ENCODE measurements at regions not wholly inside any gene's neighbourhood (a gene's known extent, or its start where the extent isn't known, plus 50 kb on each side); places are given as distances from the start of the nearest gene placed in this dataset.

DNA sequence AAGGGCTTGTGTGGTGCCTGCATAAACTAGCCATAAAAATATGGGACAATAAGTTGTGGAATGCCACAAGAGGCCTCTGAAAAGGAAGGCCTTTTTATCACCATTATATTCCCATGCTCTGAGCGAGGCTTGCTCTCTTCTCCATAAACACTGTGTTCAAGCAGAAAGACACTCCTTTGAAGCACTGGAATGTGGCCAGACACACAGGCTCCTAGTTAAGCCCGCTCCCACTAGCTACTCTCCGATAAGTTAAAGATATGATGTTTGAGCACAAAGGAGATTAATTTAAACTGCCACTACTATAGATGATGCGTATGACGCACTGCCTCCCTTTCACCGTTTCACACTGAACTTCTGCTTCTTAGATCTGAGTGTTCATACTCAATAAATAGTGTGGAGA, 188.7 kb upstream of the TWIST2 start:
- no peaks in the 10 kb centered on the region; the same call in 1 of the 2 replicates for H3K27me3 ChIP-seq (ENCODE audit: control insufficient read depth, insufficient read depth, low read length)
- H3K36me3 ChIP-seq (replicated peaks; ENCODE audit: control insufficient read depth, insufficient read depth, low read length): no peaks in the 10 kb centered on the region
- no peak for DNase-seq
- H3K4me3 ChIP-seq (ENCODE audit: insufficient read depth, low read depth, low read length): no peak overlapping the region

DNA sequence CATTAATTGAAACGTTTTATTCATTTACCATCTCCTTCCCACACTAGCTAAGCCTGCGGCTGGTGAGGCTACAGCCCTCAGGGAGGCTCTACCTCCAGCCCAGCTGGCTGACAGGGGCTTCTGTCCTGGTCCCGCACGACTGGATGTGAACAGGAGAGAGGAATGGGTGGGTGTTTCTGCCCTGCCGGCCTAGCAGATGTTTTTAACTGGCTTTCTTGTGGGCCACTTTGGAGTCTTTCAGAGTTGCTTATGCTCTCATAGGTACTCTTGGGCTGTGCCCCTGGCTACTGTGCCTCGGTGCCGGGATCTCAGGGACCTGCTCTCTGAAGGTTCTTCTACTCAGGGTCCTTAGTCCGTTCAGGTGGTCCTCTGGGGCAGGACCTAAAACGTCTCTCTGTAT, 184.3 kb upstream of the TWIST2 start:
- no peaks in the 10 kb centered on the region for H3K27me3 ChIP-seq (ENCODE audit: control insufficient read depth, insufficient read depth, low read length)
- DNase-seq: no peak

GRCh38 chr2:238665919-238666318, 182.0 kb upstream of the TWIST2 start:
- no peak overlapping the region for H3K4me3 ChIP-seq (ENCODE audit: insufficient read depth, low read depth, low read length)
- H3K36me3 ChIP-seq (replicated peaks; ENCODE audit: control insufficient read depth, insufficient read depth, low read length): no peaks in the 10 kb centered on the region
- H3K27me3 ChIP-seq (ENCODE audit: control insufficient read depth, insufficient read depth, low read length): no peaks in the 10 kb centered on the region
- DNase-seq: no peak

More for the DNA sequence above, 184.3 kb upstream of the TWIST2 start:
- H3K4me3 ChIP-seq (ENCODE audit: insufficient read depth, low read depth, low read length): no peak overlapping the region
- no peaks in the 10 kb centered on the region for H3K36me3 ChIP-seq (replicated peaks; ENCODE audit: control insufficient read depth, insufficient read depth, low read length)

GRCh38 chr2:238666543-238666942, 181.3 kb upstream of the TWIST2 start:
- Histone ChIP-seq H3K27me3 (ENCODE audit: control insufficient read depth, insufficient read depth, low read length) (no peaks in the 10 kb centered on the region), H3K36me3 (replicated peaks; ENCODE audit: control insufficient read depth, insufficient read depth, low read length) (no peaks in the 10 kb centered on the region), H3K4me3 (ENCODE audit: insufficient read depth, low read depth, low read length) (no peak overlapping the region)
- no peak for DNase-seq

- H3K4me3 ChIP-seq (ENCODE audit: insufficient read depth, low read depth, low read length): no peak overlapping the region
- no peaks in the 10 kb centered on the region for H3K36me3 ChIP-seq (replicated peaks; ENCODE audit: control insufficient read depth, insufficient read depth, low read length)
- DNase-seq: no peak
- no peaks in the 10 kb centered on the region for H3K27me3 ChIP-seq (ENCODE audit: control insufficient read depth, insufficient read depth, low read length)
Measured at GRCh38 chr2:238667008-238667407, 180.9 kb upstream of the TWIST2 start.

DNA sequence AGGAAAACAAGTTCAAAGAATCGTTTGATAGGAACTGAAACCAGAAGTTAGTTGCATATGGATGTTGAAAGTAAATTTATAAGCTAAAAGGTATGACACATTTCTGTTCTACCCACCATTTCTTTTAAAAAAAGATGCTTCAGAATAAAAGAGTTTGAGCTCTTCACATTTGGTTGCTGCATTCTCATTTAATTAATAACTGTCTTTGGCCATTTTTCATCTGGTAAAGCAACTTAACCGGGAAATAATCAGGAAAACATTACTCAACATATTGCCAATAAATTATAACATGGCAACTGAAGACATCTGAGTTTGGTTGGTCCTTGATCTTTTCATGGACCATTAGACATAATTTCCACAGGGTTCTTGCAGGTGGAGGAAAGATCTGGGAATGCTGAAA, 180.2 kb upstream of the TWIST2 start:
- no peak for DNase-seq
- H3K36me3 ChIP-seq (replicated peaks; ENCODE audit: control insufficient read depth, insufficient read depth, low read length): no peaks in the 10 kb centered on the region
- H3K4me3 ChIP-seq (ENCODE audit: insufficient read depth, low read depth, low read length): no peak overlapping the region
- no peaks in the 10 kb centered on the region for H3K27me3 ChIP-seq (ENCODE audit: control insufficient read depth, insufficient read depth, low read length)

GRCh38 chr2:238668426-238668825, 179.5 kb upstream of the TWIST2 start:
- no peaks in the 10 kb centered on the region for H3K27me3 ChIP-seq (ENCODE audit: control insufficient read depth, insufficient read depth, low read length)
- no peak for DNase-seq
- H3K4me3 ChIP-seq (ENCODE audit: insufficient read depth, low read depth, low read length): no peak overlapping the region
- no peaks in the 10 kb centered on the region for H3K36me3 ChIP-seq (replicated peaks; ENCODE audit: control insufficient read depth, insufficient read depth, low read length)

DNA sequence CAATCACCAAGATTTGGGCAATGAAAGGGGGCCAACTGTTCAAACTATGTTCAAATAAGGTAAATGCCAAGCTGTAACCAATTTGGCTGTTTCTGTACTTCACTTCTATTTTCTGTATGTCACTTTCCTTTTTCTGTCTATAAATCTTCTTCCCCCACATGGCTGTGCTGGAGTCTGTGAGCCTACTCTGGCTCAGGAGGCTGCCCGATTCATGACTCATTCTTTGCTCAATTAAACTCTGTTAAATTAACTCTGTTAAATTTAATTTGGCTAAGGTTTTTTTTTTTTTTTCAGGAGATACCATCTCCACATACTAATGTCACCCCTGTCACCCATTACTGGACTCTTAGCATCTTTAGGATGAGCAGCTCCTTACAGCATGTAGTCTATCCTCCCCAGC, 178.8 kb upstream of the TWIST2 start:
- H3K36me3 ChIP-seq (replicated peaks; ENCODE audit: control insufficient read depth, insufficient read depth, low read length): no peaks in the 10 kb centered on the region
- H3K27me3 ChIP-seq (ENCODE audit: control insufficient read depth, insufficient read depth, low read length): no peaks in the 10 kb centered on the region
- H3K4me3 ChIP-seq (ENCODE audit: insufficient read depth, low read depth, low read length): no peak overlapping the region
- DNase-seq: no peak

DNA sequence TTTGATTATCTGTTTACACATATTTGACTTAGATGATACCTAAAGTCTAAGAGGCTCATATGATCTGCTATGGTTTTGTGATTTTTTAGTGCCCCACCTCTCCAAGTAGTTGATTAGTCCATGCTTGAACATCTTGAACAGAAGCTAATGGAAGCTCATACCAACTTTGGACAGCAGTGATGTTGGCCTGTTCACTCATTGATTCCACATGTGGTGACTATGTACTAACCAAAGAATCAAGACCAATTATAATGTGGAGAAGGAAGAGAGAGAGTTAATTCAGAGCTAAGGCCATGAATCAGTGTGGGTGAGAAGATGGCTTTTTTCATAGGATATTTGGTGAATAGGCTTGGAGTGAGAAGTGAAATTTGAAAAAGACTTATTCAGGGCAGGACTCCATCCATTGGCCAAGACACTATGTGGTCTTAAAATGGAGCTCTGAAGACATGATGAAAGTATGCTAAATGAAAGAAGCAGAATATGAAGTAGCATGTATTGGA, 178.3 kb upstream of the TWIST2 start:
- DNase-seq: no peak
- no peaks in the 10 kb centered on the region for H3K36me3 ChIP-seq (replicated peaks; ENCODE audit: control insufficient read depth, insufficient read depth, low read length)

GRCh38 chr2:238670111-238670585, 177.7 kb upstream of the TWIST2 start:
- Histone ChIP-seq H3K36me3 (replicated peaks; ENCODE audit: control insufficient read depth, insufficient read depth, low read length) (no peaks in the 10 kb centered on the region), H3K27me3 (ENCODE audit: control insufficient read depth, insufficient read depth, low read length) (no peaks in the 10 kb centered on the region), H3K4me3 (ENCODE audit: insufficient read depth, low read depth, low read length) (no peak overlapping the region)
- no peak for DNase-seq

More for the DNA sequence above, 178.3 kb upstream of the TWIST2 start:
- no peaks in the 10 kb centered on the region for H3K27me3 ChIP-seq (ENCODE audit: control insufficient read depth, insufficient read depth, low read length)
- no peak overlapping the region for H3K4me3 ChIP-seq (ENCODE audit: insufficient read depth, low read depth, low read length)

DNA sequence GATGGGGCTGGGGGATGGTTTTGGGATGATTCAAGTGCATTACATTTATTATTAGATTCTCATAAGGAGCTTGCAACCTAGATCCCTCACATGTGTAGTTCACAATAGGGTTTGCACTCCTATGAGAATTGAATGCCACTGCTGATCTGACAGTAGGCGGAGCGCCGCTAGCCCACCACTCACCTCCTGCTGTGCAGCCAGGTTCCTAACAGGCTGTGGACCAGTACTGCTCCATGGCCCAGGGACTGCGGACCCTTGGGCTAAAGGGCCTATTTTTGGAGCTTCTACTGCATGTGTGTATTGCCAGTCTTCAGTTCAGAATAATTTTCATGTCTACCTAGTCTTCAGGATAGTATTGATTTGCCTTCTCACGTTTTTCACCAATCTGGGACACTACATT, 165.3 kb upstream of the TWIST2 start:
- DNase-seq: no peak
- Histone ChIP-seq H3K36me3 (replicated peaks; ENCODE audit: control insufficient read depth, insufficient read depth, low read length) (no peaks in the 10 kb centered on the region), H3K4me3 (ENCODE audit: insufficient read depth, low read depth, low read length) (no peak overlapping the region), H3K27me3 (ENCODE audit: control insufficient read depth, insufficient read depth, low read length) (no peaks in the 10 kb centered on the region)

GRCh38 chr2:238684362-238685326, 163.2 kb upstream of the TWIST2 start:
- Histone ChIP-seq H3K36me3 (replicated peaks; ENCODE audit: control insufficient read depth, insufficient read depth, low read length) (no peaks in the 10 kb centered on the region), H3K27me3 (ENCODE audit: control insufficient read depth, insufficient read depth, low read length) (no peaks in the 10 kb centered on the region), H3K4me3 (ENCODE audit: insufficient read depth, low read depth, low read length) (no peak overlapping the region)
- no peak for DNase-seq

GRCh38 chr2:238685327-238685709, 162.6 kb upstream of the TWIST2 start:
- no peak overlapping the region for H3K4me3 ChIP-seq (ENCODE audit: insufficient read depth, low read depth, low read length)
- no peaks in the 10 kb centered on the region for H3K27me3 ChIP-seq (ENCODE audit: control insufficient read depth, insufficient read depth, low read length)
- DNase-seq: no peak

DNA sequence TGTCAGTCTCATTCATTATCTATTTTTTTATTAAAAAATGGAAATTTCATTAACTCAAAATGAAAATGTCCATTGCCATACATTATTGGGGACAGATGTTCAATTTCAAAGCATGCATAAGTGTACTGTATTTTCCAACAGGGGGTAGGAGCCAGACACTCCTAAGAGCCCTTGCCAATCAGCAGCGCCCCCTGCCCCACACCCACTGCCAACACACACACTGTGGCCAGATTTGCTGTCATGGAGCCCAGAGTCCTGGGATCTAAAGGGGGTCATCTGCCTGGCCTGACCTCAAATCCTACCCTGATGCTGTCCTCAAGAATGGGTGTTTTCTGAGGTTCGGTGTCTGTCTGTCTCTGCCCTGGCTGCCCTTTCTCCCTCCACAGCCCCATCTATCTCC, 162.2 kb upstream of the TWIST2 start:
- peak; percentile 60 for DNase-seq
- Histone ChIP-seq H3K4me3 (ENCODE audit: insufficient read depth, low read depth, low read length) (no peak overlapping the region), H3K36me3 (replicated peaks; ENCODE audit: control insufficient read depth, insufficient read depth, low read length) (no peaks in the 10 kb centered on the region), H3K27me3 (ENCODE audit: control insufficient read depth, insufficient read depth, low read length) (no peaks in the 10 kb centered on the region)

More at GRCh38 chr2:238685327-238685709, 162.6 kb upstream of the TWIST2 start:
- H3K36me3 ChIP-seq (replicated peaks; ENCODE audit: control insufficient read depth, insufficient read depth, low read length): no peaks in the 10 kb centered on the region

DNA sequence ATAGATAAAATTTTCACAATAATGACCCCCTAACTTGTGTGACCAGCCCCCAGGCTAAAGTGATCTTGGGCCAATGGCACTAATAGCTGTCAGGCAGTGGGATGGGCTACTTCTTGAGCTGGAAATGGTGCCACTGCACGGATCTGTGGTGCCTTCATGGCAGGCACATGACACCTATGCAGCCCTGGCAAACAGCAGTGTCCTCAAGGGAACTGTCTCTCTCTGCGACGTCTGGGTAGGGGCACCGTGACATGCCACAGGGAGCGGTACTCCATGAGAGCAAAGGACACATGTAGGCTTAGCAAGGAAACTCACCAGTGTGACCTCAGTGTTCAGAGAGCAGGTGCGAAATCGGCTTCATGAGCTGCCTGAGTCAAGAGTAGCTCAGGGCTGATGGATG, 161.7 kb upstream of the TWIST2 start:
- Histone ChIP-seq H3K4me3 (ENCODE audit: insufficient read depth, low read depth, low read length) (no peak overlapping the region), H3K36me3 (replicated peaks; ENCODE audit: control insufficient read depth, insufficient read depth, low read length) (no peaks in the 10 kb centered on the region), H3K27me3 (ENCODE audit: control insufficient read depth, insufficient read depth, low read length) (no peaks in the 10 kb centered on the region)
- DNase-seq: no peak
